ENCODE measurements at regions not wholly inside any gene's neighbourhood (a gene's known extent, or its start where the extent isn't known, plus 50 kb on each side); places are given as distances from the start of the nearest gene placed in this dataset.
"Not testable (repeated sequence)": the region's sequence is repeated elsewhere in the genome, so short reads cannot be mapped to it uniquely, and the experiment has no call there.

DNA sequence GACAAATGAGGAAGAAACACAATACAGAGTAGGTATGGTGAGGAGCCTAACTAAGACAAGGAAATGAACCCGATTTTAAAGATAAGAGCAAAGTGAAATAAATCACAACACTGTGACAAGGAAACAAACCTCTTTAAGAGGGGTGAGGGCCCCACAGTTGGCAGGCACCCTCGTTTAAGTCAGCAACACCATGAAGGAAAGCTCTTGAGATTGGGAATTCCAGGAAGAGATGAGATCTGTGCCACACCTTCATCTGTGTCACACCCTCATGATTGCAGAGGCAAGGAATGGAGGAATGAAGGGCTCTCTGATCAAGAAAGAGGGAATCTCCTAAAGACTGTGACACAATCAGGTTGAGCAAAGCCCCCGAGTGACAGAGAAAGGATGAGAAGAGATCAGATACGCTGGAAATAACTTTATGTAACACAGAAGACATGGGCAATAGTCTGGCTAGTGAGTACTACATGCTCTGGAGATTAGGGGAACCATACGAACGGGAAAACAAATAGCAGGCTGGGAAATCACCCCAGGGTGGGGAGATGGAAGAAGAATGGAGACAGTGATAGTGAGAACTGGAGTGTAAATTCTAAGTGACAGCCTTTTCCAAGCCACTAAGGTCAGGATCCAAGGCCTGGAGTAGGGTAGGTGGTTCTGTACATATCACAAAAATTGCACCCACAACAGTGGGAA, 51.7 kb upstream of the TERB2 start:
- not testable (repeated sequence) for TF ChIP-seq CTCF (IDR thresholded peaks at IDR 0.05)
- TF ChIP-seq, protein P1, sequence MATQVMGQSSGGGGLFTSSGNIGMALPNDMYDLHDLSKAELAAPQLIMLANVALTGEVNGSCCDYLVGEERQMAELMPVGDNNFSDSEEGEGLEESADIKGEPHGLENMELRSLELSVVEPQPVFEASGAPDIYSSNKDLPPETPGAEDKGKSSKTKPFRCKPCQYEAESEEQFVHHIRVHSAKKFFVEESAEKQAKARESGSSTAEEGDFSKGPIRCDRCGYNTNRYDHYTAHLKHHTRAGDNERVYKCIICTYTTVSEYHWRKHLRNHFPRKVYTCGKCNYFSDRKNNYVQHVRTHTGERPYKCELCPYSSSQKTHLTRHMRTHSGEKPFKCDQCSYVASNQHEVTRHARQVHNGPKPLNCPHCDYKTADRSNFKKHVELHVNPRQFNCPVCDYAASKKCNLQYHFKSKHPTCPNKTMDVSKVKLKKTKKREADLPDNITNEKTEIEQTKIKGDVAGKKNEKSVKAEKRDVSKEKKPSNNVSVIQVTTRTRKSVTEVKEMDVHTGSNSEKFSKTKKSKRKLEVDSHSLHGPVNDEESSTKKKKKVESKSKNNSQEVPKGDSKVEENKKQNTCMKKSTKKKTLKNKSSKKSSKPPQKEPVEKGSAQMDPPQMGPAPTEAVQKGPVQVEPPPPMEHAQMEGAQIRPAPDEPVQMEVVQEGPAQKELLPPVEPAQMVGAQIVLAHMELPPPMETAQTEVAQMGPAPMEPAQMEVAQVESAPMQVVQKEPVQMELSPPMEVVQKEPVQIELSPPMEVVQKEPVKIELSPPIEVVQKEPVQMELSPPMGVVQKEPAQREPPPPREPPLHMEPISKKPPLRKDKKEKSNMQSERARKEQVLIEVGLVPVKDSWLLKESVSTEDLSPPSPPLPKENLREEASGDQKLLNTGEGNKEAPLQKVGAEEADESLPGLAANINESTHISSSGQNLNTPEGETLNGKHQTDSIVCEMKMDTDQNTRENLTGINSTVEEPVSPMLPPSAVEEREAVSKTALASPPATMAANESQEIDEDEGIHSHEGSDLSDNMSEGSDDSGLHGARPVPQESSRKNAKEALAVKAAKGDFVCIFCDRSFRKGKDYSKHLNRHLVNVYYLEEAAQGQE (IDR thresholded peaks at IDR 0.05; ENCODE audit: low read depth, low read length), result not testable (repeated sequence)
